ENCODE measurements at regions not wholly inside any gene's neighbourhood (a gene's known extent, or its start where the extent isn't known, plus 50 kb on each side); places are given as distances from the start of the nearest gene placed in this dataset.

DNA sequence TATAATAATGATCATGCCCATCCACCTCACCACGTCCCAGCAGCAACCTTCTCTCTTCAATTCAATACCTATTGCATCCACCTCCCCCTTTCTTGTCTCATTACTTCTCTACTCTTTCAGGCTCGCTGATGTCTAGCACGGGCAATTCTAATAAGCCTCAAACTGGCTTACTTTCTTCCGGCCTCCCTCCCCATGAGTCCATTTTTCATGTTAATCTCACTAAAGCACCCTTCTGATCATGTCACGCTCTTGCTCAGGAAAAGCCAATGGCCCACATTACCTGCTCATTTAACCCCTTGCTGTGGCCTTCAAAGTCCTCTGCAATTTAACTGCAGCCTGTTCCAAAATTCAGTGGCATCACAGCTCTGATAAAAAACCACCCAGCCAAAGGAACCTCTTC, 105.1 kb downstream of the UTRN start:
- H3K23ac ChIP-seq (ENCODE audit: low read length) = no peak overlapping the region
- no peak overlapping the region for H3K4me2 ChIP-seq (ENCODE audit: low read length)
- H2BK15ac ChIP-seq (replicated peaks; ENCODE audit: low read depth) = no peak overlapping the region
- H3K4me1 ChIP-seq (ENCODE audit: control insufficient read depth, low read depth, low read length) = peaks cover 8% of the 10 kb centered on the region
- no peaks in the 10 kb centered on the region for H3K36me3 ChIP-seq (ENCODE audit: control insufficient read depth, insufficient read depth, low read length)
- H3K9ac ChIP-seq (ENCODE audit: low read length) = no peak overlapping the region
- H3K27ac ChIP-seq (ENCODE audit: low read depth, low read length) = no peak overlapping the region
- no peak overlapping the region for H3K18ac ChIP-seq (ENCODE audit: low read length)
- no peak overlapping the region for H4K8ac ChIP-seq (ENCODE audit: low read depth, low read length)
- no peak for DNase-seq
- no peaks in the 10 kb centered on the region for H3K79me2 ChIP-seq (ENCODE audit: control insufficient read depth, insufficient read depth, low read length)
- no peaks in the 10 kb centered on the region for H3K27me3 ChIP-seq (ENCODE audit: insufficient read depth, low read length, poor library complexity)
- H2BK5ac ChIP-seq (ENCODE audit: low read length) = no peak overlapping the region
- H3K79me1 ChIP-seq (ENCODE audit: low read length) = no peaks in the 10 kb centered on the region
- WGBS (ENCODE audit: extremely low coverage, insufficient coverage, low lambda C conversion rate) = no CpG with 5 or more reads among the region's 5 CpGs
- no peak overlapping the region for H2AK5ac ChIP-seq (ENCODE audit: low read length)
- H3K4me3 ChIP-seq (ENCODE audit: low read length) = no peak overlapping the region
- H3K56ac ChIP-seq (ENCODE audit: low read length) = peak overlapping the region; percentile 62
- H3K4ac ChIP-seq (ENCODE audit: low read depth, low read length) = no peak overlapping the region
- H4K5ac ChIP-seq (ENCODE audit: low read length) = no peak overlapping the region
- no peak overlapping the region for H2BK120ac ChIP-seq (ENCODE audit: low read depth, low read length)

DNA sequence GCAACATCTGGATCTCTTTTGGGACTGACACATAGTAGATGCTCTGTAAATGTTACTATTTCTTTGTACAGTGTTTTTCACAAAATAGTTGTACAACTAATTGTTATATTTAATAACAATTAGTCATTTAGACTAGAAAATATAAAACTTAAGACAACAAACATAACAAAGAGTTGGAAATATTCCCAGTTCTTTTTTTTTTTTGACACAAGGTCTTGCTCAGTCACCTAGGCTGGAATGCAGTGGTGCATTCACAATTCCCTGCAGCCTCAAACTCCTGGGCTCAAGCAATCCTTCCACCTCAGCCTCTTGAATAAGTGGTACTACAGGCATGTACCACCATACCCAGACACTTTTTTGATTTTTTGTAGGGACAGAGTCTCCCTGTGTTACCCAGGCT, 105.8 kb downstream of the UTRN start:
- H3K36me3 ChIP-seq (ENCODE audit: control insufficient read depth, insufficient read depth, low read length) = no peaks in the 10 kb centered on the region
- H2BK120ac ChIP-seq (ENCODE audit: low read depth, low read length) = no peak overlapping the region
- no peaks in the 10 kb centered on the region for H3K79me1 ChIP-seq (ENCODE audit: low read length)
- H3K4me1 ChIP-seq (ENCODE audit: control insufficient read depth, low read depth, low read length) = peaks cover 8% of the 10 kb centered on the region
- H3K9ac ChIP-seq (ENCODE audit: low read length) = no peak overlapping the region
- no peak overlapping the region for H3K4ac ChIP-seq (ENCODE audit: low read depth, low read length)
- no peak for DNase-seq
- no peak overlapping the region for H4K5ac ChIP-seq (ENCODE audit: low read length)
- H3K27me3 ChIP-seq (ENCODE audit: insufficient read depth, low read length, poor library complexity) = no peaks in the 10 kb centered on the region
- no peak overlapping the region for H3K4me2 ChIP-seq (ENCODE audit: low read length)
- no peak overlapping the region for H3K23ac ChIP-seq (ENCODE audit: low read length)
- H2BK5ac ChIP-seq (ENCODE audit: low read length) = no peak overlapping the region
- H2AK5ac ChIP-seq (ENCODE audit: low read length) = no peak overlapping the region
- H2BK15ac ChIP-seq (replicated peaks; ENCODE audit: low read depth) = no peak overlapping the region
- H3K27ac ChIP-seq (ENCODE audit: low read depth, low read length) = no peak overlapping the region
- no peak overlapping the region for H3K56ac ChIP-seq (ENCODE audit: low read length)
- no peaks in the 10 kb centered on the region for H3K79me2 ChIP-seq (ENCODE audit: control insufficient read depth, insufficient read depth, low read length)
- no peak overlapping the region for H4K8ac ChIP-seq (ENCODE audit: low read depth, low read length)
- no peak overlapping the region for H3K18ac ChIP-seq (ENCODE audit: low read length)
- no peak overlapping the region for H3K4me3 ChIP-seq (ENCODE audit: low read length)

DNA sequence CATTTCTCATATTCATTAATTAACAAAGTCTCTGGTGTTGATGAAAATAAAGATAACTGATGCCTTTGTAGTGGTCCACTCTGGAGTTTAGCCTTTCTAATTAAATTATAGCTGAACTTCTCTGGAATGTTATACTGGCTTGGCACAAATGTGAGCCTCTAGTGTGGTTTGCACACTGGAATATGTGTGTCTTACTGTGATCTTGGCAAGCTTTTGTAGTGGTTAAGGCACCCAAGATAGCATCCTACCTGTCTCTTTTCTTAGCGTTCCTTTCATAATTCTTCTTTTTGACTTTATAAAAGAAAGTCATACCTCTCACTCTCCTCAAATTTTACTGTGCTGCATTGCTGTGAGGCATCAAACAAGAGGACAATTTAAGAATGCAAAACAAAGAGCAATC, 107.4 kb downstream of the UTRN start:
- H3K4me2 ChIP-seq (ENCODE audit: low read length) = no peak overlapping the region
- no peaks in the 10 kb centered on the region for H3K36me3 ChIP-seq (ENCODE audit: control insufficient read depth, insufficient read depth, low read length)
- H3K79me2 ChIP-seq (ENCODE audit: control insufficient read depth, insufficient read depth, low read length) = peaks cover 1% of the 10 kb centered on the region
- no peak overlapping the region for H4K8ac ChIP-seq (ENCODE audit: low read depth, low read length)
- H3K4me1 ChIP-seq (ENCODE audit: control insufficient read depth, low read depth, low read length) = peaks cover 8% of the 10 kb centered on the region
- H3K4ac ChIP-seq (ENCODE audit: low read depth, low read length) = no peak overlapping the region
- no peak overlapping the region for H3K27ac ChIP-seq (ENCODE audit: low read depth, low read length)
- H2BK120ac ChIP-seq (ENCODE audit: low read depth, low read length) = no peak overlapping the region
- no peaks in the 10 kb centered on the region for H3K79me1 ChIP-seq (ENCODE audit: low read length)
- H3K18ac ChIP-seq (ENCODE audit: low read length) = no peak overlapping the region
- H4K5ac ChIP-seq (ENCODE audit: low read length) = no peak overlapping the region
- DNase-seq = no peak
- H3K27me3 ChIP-seq (ENCODE audit: insufficient read depth, low read length, poor library complexity) = no peaks in the 10 kb centered on the region
- H3K23ac ChIP-seq (ENCODE audit: low read length) = no peak overlapping the region
- H2BK15ac ChIP-seq (replicated peaks; ENCODE audit: low read depth) = no peak overlapping the region
- H2AK5ac ChIP-seq (ENCODE audit: low read length) = no peak overlapping the region
- WGBS (ENCODE audit: extremely low coverage, insufficient coverage, low lambda C conversion rate) = no CpG with 5 or more reads among the region's 1 CpG
- H3K56ac ChIP-seq (ENCODE audit: low read length) = no peak overlapping the region
- no peak overlapping the region for H2BK5ac ChIP-seq (ENCODE audit: low read length)
- H3K9ac ChIP-seq (ENCODE audit: low read length) = no peak overlapping the region
- H3K4me3 ChIP-seq (ENCODE audit: low read length) = no peak overlapping the region

DNA sequence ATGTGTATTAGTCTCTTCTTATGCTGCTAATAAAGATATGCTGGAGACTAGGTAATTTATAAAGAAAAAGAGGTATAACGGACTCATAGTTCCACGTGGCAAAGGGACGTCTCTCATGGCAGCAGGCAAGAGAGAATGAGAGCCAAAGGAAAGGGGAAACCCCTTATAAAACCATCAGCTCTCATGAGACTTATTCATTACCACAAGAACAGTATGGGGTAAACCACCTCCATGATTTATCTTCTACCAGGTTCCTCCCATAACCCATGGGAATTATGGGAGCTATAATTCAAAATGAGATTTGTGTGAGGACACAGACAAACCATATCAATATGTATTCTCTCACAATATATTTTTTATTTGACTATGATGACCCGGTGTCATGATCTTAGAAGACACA, 109.1 kb downstream of the UTRN start:
- no peaks in the 10 kb centered on the region for H3K36me3 ChIP-seq (ENCODE audit: control insufficient read depth, insufficient read depth, low read length)
- no CpG with 5 or more reads among the region's 4 CpGs for WGBS (ENCODE audit: extremely low coverage, insufficient coverage, low lambda C conversion rate)

DNA sequence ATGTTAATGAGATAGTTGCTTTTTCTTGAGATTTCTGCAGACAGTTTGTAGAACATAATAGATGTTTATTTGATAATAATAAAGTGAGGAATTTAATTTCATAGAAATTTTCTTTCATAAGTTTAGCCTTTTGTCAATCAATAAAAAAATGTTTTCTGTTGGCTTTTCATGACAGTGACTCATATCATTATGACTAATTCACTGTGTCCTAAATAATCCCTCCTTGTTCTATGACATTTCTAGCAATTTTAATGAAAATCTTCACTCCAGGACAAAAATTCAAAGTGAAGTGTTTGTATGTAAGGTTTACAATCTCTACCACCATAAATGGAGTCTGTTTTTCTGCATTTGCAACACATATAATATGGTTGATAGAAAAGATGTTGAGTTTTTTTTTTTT, 109.9 kb downstream of the UTRN start:
- Histone ChIP-seq H2BK5ac (ENCODE audit: low read length) (no peak overlapping the region), H3K36me3 (ENCODE audit: control insufficient read depth, insufficient read depth, low read length) (no peaks in the 10 kb centered on the region), H3K79me2 (ENCODE audit: control insufficient read depth, insufficient read depth, low read length) (peaks cover 1% of the 10 kb centered on the region), H3K18ac (ENCODE audit: low read length) (no peak overlapping the region), H2BK120ac (ENCODE audit: low read depth, low read length) (no peak overlapping the region), H3K56ac (ENCODE audit: low read length) (no peak overlapping the region), H3K4me1 (ENCODE audit: control insufficient read depth, low read depth, low read length) (peaks cover 5% of the 10 kb centered on the region), H3K9ac (ENCODE audit: low read length) (no peak overlapping the region), H3K27ac (ENCODE audit: low read depth, low read length) (no peak overlapping the region), H3K4me2 (ENCODE audit: low read length) (no peak overlapping the region), H3K4ac (ENCODE audit: low read depth, low read length) (no peak overlapping the region), H3K79me1 (ENCODE audit: low read length) (peaks cover 2% of the 10 kb centered on the region), H3K4me3 (ENCODE audit: low read length) (no peak overlapping the region), H4K8ac (ENCODE audit: low read depth, low read length) (no peak overlapping the region), H3K23ac (ENCODE audit: low read length) (no peak overlapping the region), H2BK15ac (replicated peaks; ENCODE audit: low read depth) (no peak overlapping the region), H3K27me3 (ENCODE audit: insufficient read depth, low read length, poor library complexity) (no peaks in the 10 kb centered on the region), H2AK5ac (ENCODE audit: low read length) (no peak overlapping the region), H4K5ac (ENCODE audit: low read length) (no peak overlapping the region)
- DNase-seq = no peak

More for the DNA sequence above, 109.1 kb downstream of the UTRN start:
- Histone ChIP-seq H3K79me2 (ENCODE audit: control insufficient read depth, insufficient read depth, low read length) (peaks cover 1% of the 10 kb centered on the region), H3K4me3 (ENCODE audit: low read length) (no peak overlapping the region), H2BK15ac (replicated peaks; ENCODE audit: low read depth) (no peak overlapping the region), H4K8ac (ENCODE audit: low read depth, low read length) (no peak overlapping the region), H3K9ac (ENCODE audit: low read length) (no peak overlapping the region), H3K4me2 (ENCODE audit: low read length) (no peak overlapping the region), H3K18ac (ENCODE audit: low read length) (no peak overlapping the region), H3K23ac (ENCODE audit: low read length) (no peak overlapping the region), H3K4ac (ENCODE audit: low read depth, low read length) (no peak overlapping the region), H3K79me1 (ENCODE audit: low read length) (peaks cover 2% of the 10 kb centered on the region), H2AK5ac (ENCODE audit: low read length) (no peak overlapping the region), H4K5ac (ENCODE audit: low read length) (no peak overlapping the region), H2BK120ac (ENCODE audit: low read depth, low read length) (no peak overlapping the region), H3K27ac (ENCODE audit: low read depth, low read length) (no peak overlapping the region), H2BK5ac (ENCODE audit: low read length) (no peak overlapping the region), H3K56ac (ENCODE audit: low read length) (no peak overlapping the region), H3K4me1 (ENCODE audit: control insufficient read depth, low read depth, low read length) (peaks cover 5% of the 10 kb centered on the region), H3K27me3 (ENCODE audit: insufficient read depth, low read length, poor library complexity) (no peaks in the 10 kb centered on the region)
- DNase-seq = no peak

DNA sequence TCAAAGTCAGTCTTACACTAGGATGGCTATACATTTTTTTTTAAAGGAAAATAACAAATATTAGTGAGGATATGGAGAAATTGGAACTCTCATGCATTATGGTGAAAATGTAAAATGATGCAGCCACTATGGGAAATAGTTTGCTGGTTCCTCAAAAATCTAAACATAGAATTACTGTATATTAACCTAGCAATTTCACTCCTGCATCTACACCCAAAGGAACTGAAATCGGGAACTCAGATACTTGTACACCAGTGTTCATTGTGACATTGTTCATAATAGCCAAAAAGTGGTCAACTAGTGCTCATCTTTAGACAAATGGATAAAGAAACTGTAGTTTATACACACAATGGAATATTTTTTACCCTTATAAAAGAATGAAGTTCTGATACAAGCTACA, 110.7 kb downstream of the UTRN start:
- no peak overlapping the region for H3K4me2 ChIP-seq (ENCODE audit: low read length)
- no peak for DNase-seq
- H3K4me1 ChIP-seq (ENCODE audit: control insufficient read depth, low read depth, low read length) = no peaks in the 10 kb centered on the region
- H3K23ac ChIP-seq (ENCODE audit: low read length) = no peak overlapping the region
- no peak overlapping the region for H3K4ac ChIP-seq (ENCODE audit: low read depth, low read length)
- no peak overlapping the region for H3K18ac ChIP-seq (ENCODE audit: low read length)
- H3K56ac ChIP-seq (ENCODE audit: low read length) = no peak overlapping the region
- no peak overlapping the region for H2BK15ac ChIP-seq (replicated peaks; ENCODE audit: low read depth)
- no peak overlapping the region for H2BK120ac ChIP-seq (ENCODE audit: low read depth, low read length)
- no peak overlapping the region for H3K4me3 ChIP-seq (ENCODE audit: low read length)
- no peak overlapping the region for H2AK5ac ChIP-seq (ENCODE audit: low read length)
- H3K27me3 ChIP-seq (ENCODE audit: insufficient read depth, low read length, poor library complexity) = no peaks in the 10 kb centered on the region
- H3K79me1 ChIP-seq (ENCODE audit: low read length) = peaks cover 2% of the 10 kb centered on the region
- H3K79me2 ChIP-seq (ENCODE audit: control insufficient read depth, insufficient read depth, low read length) = peaks cover 1% of the 10 kb centered on the region
- no CpG with 5 or more reads among the region's 1 CpG for WGBS (ENCODE audit: extremely low coverage, insufficient coverage, low lambda C conversion rate)
- no peak overlapping the region for H3K9ac ChIP-seq (ENCODE audit: low read length)
- no peaks in the 10 kb centered on the region for H3K36me3 ChIP-seq (ENCODE audit: control insufficient read depth, insufficient read depth, low read length)
- no peak overlapping the region for H3K27ac ChIP-seq (ENCODE audit: low read depth, low read length)
- no peak overlapping the region for H4K8ac ChIP-seq (ENCODE audit: low read depth, low read length)
- no peak overlapping the region for H4K5ac ChIP-seq (ENCODE audit: low read length)
- H2BK5ac ChIP-seq (ENCODE audit: low read length) = no peak overlapping the region
